Caco-2 (cell line): ENCODE measurements at regions not wholly inside any gene's neighbourhood (a gene's known extent, or its start where the extent isn't known, plus 50 kb on each side); places are given as distances from the start of the nearest gene placed in this dataset.

Experiments
- BruUV-seq: library from RNA; stranded (reverse); fragments of 400-500 nt; replicated peaks from 2 replicates; lab custom pipeline; 2021; lab: Mats Ljungman, UMichigan
- CTCF ChIA-PET: fragments of 300-600 bp; sonication (Branson Sonifier 250); formaldehyde crosslinking; loops from one replicate; lab custom pipeline; 2022; ENCODE audit warnings: antibody characterized with exemption; lab: Charles Lee
- POLR2A ChIA-PET: fragments of 300-600 bp; sonication (Branson Sonifier 250); formaldehyde crosslinking; loops from one replicate; lab custom pipeline; 2022; ENCODE audit warnings: antibody characterized with exemption; lab: Charles Lee
- DNase-seq, 2 experiments: peaks; one replicate each; pipeline versions ENCODE4 v3.0.0 to v3.0.0-alpha.2; 2020 to 2022
- H3K27me3 ChIP-seq: replicated peaks from 2 replicates; pipeline ENCODE4 v1.6.0; 2011; ENCODE audit warnings: low read length; ENCODE audit not compliant: control insufficient read depth, insufficient read depth
- H3K36me3 ChIP-seq: 2 replicates; pipeline ENCODE4 v1.5.1; 2011; ENCODE audit warnings: low read length; ENCODE audit not compliant: control insufficient read depth, insufficient read depth
- H3K4me1 ChIP-seq: fragments of 250-450 bp; sonication (Bioruptor Pico); 2 replicates; pipeline ENCODE4 v1.5.1; 2020; ENCODE audit warnings: mild to moderate bottlenecking
- H3K4me3 ChIP-seq: 2 replicates; pipeline ENCODE4 v1.5.1; 2011; ENCODE audit warnings: low read depth, mild to moderate bottlenecking, control low read depth, low read length
- H3K9me3 ChIP-seq: fragments of 250-450 bp; sonication (Bioruptor Pico); 2 replicates; pipeline ENCODE4 v1.5.1; 2020; ENCODE audit warnings: mild to moderate bottlenecking, moderate library complexity
- H3K27ac Mint-ChIP-seq: one replicate; pipeline ENCODE4 v1.8.0; 2022; ENCODE audit warnings: mixed read lengths; ENCODE audit not compliant: unreplicated experiment
- H3K27me3 Mint-ChIP-seq: one replicate; pipeline ENCODE4 v1.8.0; 2022; ENCODE audit warnings: mixed read lengths; ENCODE audit not compliant: insufficient read depth, unreplicated experiment
- H3K36me3 Mint-ChIP-seq: one replicate; pipeline ENCODE4 v1.8.0; 2022; ENCODE audit warnings: mild to moderate bottlenecking, mixed read lengths; ENCODE audit not compliant: insufficient read depth, unreplicated experiment
- H3K4me1 Mint-ChIP-seq: one replicate; pipeline ENCODE4 v1.8.0; 2022; ENCODE audit warnings: low read depth, mixed read lengths; ENCODE audit not compliant: unreplicated experiment
- H3K4me3 Mint-ChIP-seq: one replicate; pipeline ENCODE4 v1.8.0; 2022; ENCODE audit warnings: mild to moderate bottlenecking, moderate library complexity, mixed read lengths; ENCODE audit not compliant: unreplicated experiment
- H3K9me3 Mint-ChIP-seq: one replicate; pipeline ENCODE4 v1.8.0; 2022; ENCODE audit warnings: mixed read lengths; ENCODE audit not compliant: unreplicated experiment
- CTCF ChIP-seq, 2 experiments: fragments of 200-600 bp in 1 of 2; IDR thresholded peaks; 1 replicate in 1 of 2; 2 replicates in 1 of 2; pipeline versions ENCODE4 v1.5.1 to v1.8.0; 2011 to 2022; ENCODE audit warnings: antibody characterized with exemption in 1 of 2, control low read depth in 1 of 2, inconsistent platforms in 1 of 2, low read depth in 1 of 2, low read length in 1 of 2, mild to moderate bottlenecking in 1 of 2, moderate library complexity in 1 of 2; ENCODE audit not compliant: insufficient read depth in 1 of 2, severe bottlenecking in 1 of 2, unreplicated experiment in 1 of 2
- intact Hi-C: fragments of 100-400 bp; cut with micrococcal nuclease; formaldehyde crosslinking; loops from one replicate; pipeline ENCODE4 v1.10.0; 2022; ENCODE audit not compliant: unreplicated experiment

GRCh38 chr18:66138642-66139041 is 387.8 kb downstream of the CDH7 start:
- CTCF ChIA-PET, result no interaction called here
- no TSS peak for BruUV-seq
- H3K4me1 ChIP-seq, result no peaks in the 10 kb centered on the region

GRCh38 chr18:66136039-66136438 is 385.2 kb downstream of the CDH7 start:
- no TSS peak for BruUV-seq
- Mint-ChIP-seq H3K4me1 (no peaks in the 10 kb centered on the region), H3K9me3 (no peaks in the 10 kb centered on the region), H3K27ac (no peak overlapping the region), H3K4me3 (no peak overlapping the region), H3K27me3 (no peaks in the 10 kb centered on the region), H3K36me3 (no peaks in the 10 kb centered on the region)
- CTCF ChIA-PET, result no interaction called here
- H3K27me3 ChIP-seq, result no peaks in the 10 kb centered on the region
- H3K9me3 ChIP-seq, result no peaks in the 10 kb centered on the region
- no peak for DNase-seq
- H3K4me1 ChIP-seq, result no peaks in the 10 kb centered on the region
- H3K4me3 ChIP-seq, result no peak overlapping the region
- no peak for TF ChIP-seq CTCF (IDR thresholded peaks at IDR 0.05; ENCODE audit: insufficient read depth in 1 of 2, low read depth in 1 of 2, low read length in 1 of 2, severe bottlenecking in 1 of 2, unreplicated experiment in 1 of 2)
- H3K36me3 ChIP-seq, result no peaks in the 10 kb centered on the region
- intact Hi-C loops, result no loop called here
- POLR2A ChIA-PET, result no interaction called here

More at GRCh38 chr18:66138642-66139041, 387.8 kb downstream of the CDH7 start:
- no peak for DNase-seq
- intact Hi-C loops, result no loop called here
- Histone ChIP-seq H3K4me3 (no peak overlapping the region), H3K27me3 (no peaks in the 10 kb centered on the region), H3K9me3 (no peaks in the 10 kb centered on the region), H3K36me3 (no peaks in the 10 kb centered on the region)
- TF ChIP-seq CTCF (IDR thresholded peaks at IDR 0.05; ENCODE audit: insufficient read depth in 1 of 2, low read depth in 1 of 2, low read length in 1 of 2, severe bottlenecking in 1 of 2, unreplicated experiment in 1 of 2), result no peak
- H3K27ac Mint-ChIP-seq, result no peak overlapping the region
- H3K36me3 Mint-ChIP-seq, result no peaks in the 10 kb centered on the region
- no peak overlapping the region for H3K4me3 Mint-ChIP-seq
- POLR2A ChIA-PET, result no interaction called here
- H3K27me3 Mint-ChIP-seq, result no peaks in the 10 kb centered on the region
- no peaks in the 10 kb centered on the region for H3K4me1 Mint-ChIP-seq
- H3K9me3 Mint-ChIP-seq, result no peaks in the 10 kb centered on the region

GRCh38 chr18:66129248-66129647 is 378.4 kb downstream of the CDH7 start:
- Histone ChIP-seq H3K36me3 (no peaks in the 10 kb centered on the region), H3K4me1 (no peaks in the 10 kb centered on the region), H3K9me3 (no peaks in the 10 kb centered on the region), H3K27me3 (no peaks in the 10 kb centered on the region), H3K4me3 (no peak overlapping the region)
- no peak for TF ChIP-seq CTCF (IDR thresholded peaks at IDR 0.05; ENCODE audit: insufficient read depth in 1 of 2, low read depth in 1 of 2, low read length in 1 of 2, severe bottlenecking in 1 of 2, unreplicated experiment in 1 of 2)
- Mint-ChIP-seq H3K4me1 (no peaks in the 10 kb centered on the region), H3K4me3 (no peak overlapping the region), H3K27ac (no peak overlapping the region), H3K36me3 (no peaks in the 10 kb centered on the region), H3K9me3 (no peaks in the 10 kb centered on the region), H3K27me3 (no peaks in the 10 kb centered on the region)
- intact Hi-C loops, result loop anchor here (10.0 kb wide), 1 partner anchor 366 kb away; no protein-coding TSS in a partner anchor
- CTCF ChIA-PET, result no interaction called here
- POLR2A ChIA-PET, result no interaction called here
- BruUV-seq, result no TSS peak
- DNase-seq, result no peak
